K562 (cell line): ENCODE measurements at regions not wholly inside any gene's neighbourhood (a gene's known extent, or its start where the extent isn't known, plus 50 kb on each side); places are given as distances from the start of the nearest gene placed in this dataset.

Source experiments
- ATAC-seq: fragments of 200-7000 bp; cut with Tn5 transposase; 3 replicates; pipeline ENCODE4 v1.9.1; 2020; ENCODE audit warnings: moderate library complexity
- BruUV-seq: library from RNA; stranded (reverse); fragments of 400-500 nt; replicated peaks from 2 replicates; lab custom pipeline; 2021; lab: Mats Ljungman, UMichigan
- CTCF ChIA-PET: fragments of 300-600 bp; formaldehyde crosslinking; extraction: SDS; loops from one replicate; lab custom pipeline; 2021; ENCODE audit warnings: low intra/inter-chr PET ratio; lab: Yijun Ruan, JAX
- POLR2A ChIA-PET: fragments of 300-600, 350-650 bp; sonication (Branson Sonifier 250); formaldehyde crosslinking; extraction: SDS; loops from one replicate; lab custom pipeline; 2021; ENCODE audit warnings: antibody characterized with exemption, inconsistent platforms; lab: Yijun Ruan, JAX
- DNase-seq, 4 experiments: peaks; one replicate each; pipeline versions ENCODE4 v3.0.0 to v3.0.0-alpha.2; 2011 to 2018; ENCODE audit warnings: low spot score in 3 of 4, mixed read lengths in 3 of 4; ENCODE audit errors: extremely low read depth in 1 of 4
- FAIRE-seq: peaks from 2 replicates; lab custom pipeline; 2011; peaks lifted over from hg19 to GRCh38; lab: Jason Lieb, UNC
- H2AFZ ChIP-seq: 2 replicates; pipeline ENCODE4 v1.6.0; 2011; ENCODE audit warnings: low read depth, low read length, control low read depth, inconsistent platforms
- H3K27ac ChIP-seq: fragments of 200-600 bp; 3 replicates; pipeline ENCODE4 v1.8.0; 2011; ENCODE audit warnings: low read depth, mild to moderate bottlenecking, control low read depth, inconsistent platforms, low read length, moderate library complexity, mixed read lengths; ENCODE audit errors: extremely low read depth
- H3K27me3 ChIP-seq, 2 experiments: fragments of 300-600 bp in 1 of 2; 2 replicates in 1 of 2; 3 replicates in 1 of 2; pipeline versions ENCODE4 v1.6.0 to v1.8.0; 2011; ENCODE audit warnings: inconsistent platforms in 2 of 2, low read length in 2 of 2, mild to moderate bottlenecking in 1 of 2, mixed read lengths in 1 of 2, moderate library complexity in 1 of 2; ENCODE audit not compliant: control insufficient read depth in 2 of 2, insufficient read depth in 2 of 2
- H3K36me3 ChIP-seq: fragments of 300-600 bp; 3 replicates; pipeline ENCODE4 v1.8.0; 2011; ENCODE audit warnings: mild to moderate bottlenecking, low read length, inconsistent platforms; ENCODE audit not compliant: control insufficient read depth, insufficient read depth
- H3K4me1 ChIP-seq, 2 experiments: fragments of 200-600 bp in 1 of 2; replicated peaks in 1 of 2; 2 replicates in 1 of 2; 3 replicates in 1 of 2; pipeline versions ENCODE4 v1.5.1 to v1.8.0; 2011; ENCODE audit warnings: inconsistent platforms in 2 of 2, low read length in 2 of 2, mild to moderate bottlenecking in 1 of 2, mixed read lengths in 1 of 2, moderate library complexity in 1 of 2; ENCODE audit not compliant: control insufficient read depth in 2 of 2, insufficient read depth in 2 of 2
- H3K4me2 ChIP-seq: 2 replicates; pipeline ENCODE4 v1.6.1; 2011; ENCODE audit warnings: low read length, control low read depth, inconsistent platforms, mixed read lengths; ENCODE audit not compliant: insufficient read depth
- H3K4me3 ChIP-seq: fragments of 200-600 bp; sonication (generic), shearing (Covaris generic); 2 replicates; pipeline ENCODE4 v1.5.1; 2016; ENCODE audit warnings: control low read depth, inconsistent platforms
- H3K79me2 ChIP-seq: fragments of 200-600 bp; 3 replicates; pipeline ENCODE4 v1.8.0; 2011; ENCODE audit warnings: low read length, inconsistent platforms; ENCODE audit not compliant: control insufficient read depth, insufficient read depth
- H3K9ac ChIP-seq, 2 experiments: 2 replicates each; pipeline versions ENCODE4 v1.6.0 to v1.6.1; 2011; ENCODE audit warnings: low read depth in 2 of 2, low read length in 2 of 2, control low read depth in 1 of 2, inconsistent platforms in 1 of 2, mild to moderate bottlenecking in 1 of 2, mixed read lengths in 1 of 2; ENCODE audit not compliant: insufficient read depth in 1 of 2
- H3K9me1 ChIP-seq: one replicate; pipeline ENCODE4 v1.6.0; 2011; ENCODE audit warnings: inconsistent platforms, mild to moderate bottlenecking, low read length, moderate library complexity; ENCODE audit not compliant: control insufficient read depth, insufficient read depth
- H3K9me3 ChIP-seq: replicated peaks from 2 replicates; pipeline ENCODE4 v1.5.1; 2011; ENCODE audit warnings: low read depth, low read length, inconsistent platforms; ENCODE audit not compliant: control insufficient read depth, insufficient read depth
- H4K20me1 ChIP-seq: replicated peaks from 2 replicates; pipeline ENCODE4 v1.6.1; 2011; ENCODE audit warnings: low read length, inconsistent platforms, mixed read lengths; ENCODE audit not compliant: control insufficient read depth, insufficient read depth
- FOXM1 ChIP-seq, 2 experiments: fragments of 450-650 bp in 1 of 2; sonication (generic) in 1 of 2; formaldehyde crosslinking in 1 of 2; IDR thresholded peaks; 2 replicates each; pipeline versions ENCODE4 v1.6.1 to v1.9.0; 2017 to 2022; ENCODE audit warnings: low read depth in 2 of 2, mild to moderate bottlenecking in 2 of 2, missing genetic modification reagents in 1 of 2, moderate library complexity in 1 of 2
- ZBTB7A ChIP-seq: IDR thresholded peaks from 2 replicates; pipeline ENCODE4 v1.6.1; 2011; ENCODE audit warnings: low read depth, mild to moderate bottlenecking, low read length, moderate library complexity, borderline replicate concordance; ENCODE audit not compliant: control insufficient read depth
- WGBS: fragments of 100-300 bp; shearing (Covaris generic); methylation state at CpG from one replicate; pipeline ENCODE4 v1.1.6; 2016; ENCODE audit warnings: low coverage, mixed read lengths; ENCODE audit not compliant: insufficient coverage; ENCODE audit errors: missing lambda C conversion rate; 5-methylcytosine and 5-hydroxymethylcytosine counted together
- in situ Hi-C: fragments of 300-500 bp; cut with MboI; formaldehyde crosslinking; loops from 4 replicates; pipeline ENCODE4 v1.15.0; 2018; ENCODE audit warnings: inconsistent platforms, mixed read lengths
- intact Hi-C: fragments of 100-400 bp; cut with micrococcal nuclease; formaldehyde crosslinking; loops from 2 replicates; pipeline ENCODE4 v1.14.2; 2022
- TF ChIP-seq, protein P1 (sequence below): fragments of 450-650 bp; conservative IDR thresholded peaks from 2 replicates; pipeline ENCODE4 v1.6.1; 2016; ENCODE audit warnings: missing genetic modification characterization, low read depth, mild to moderate bottlenecking, control low read depth, missing compliant biosample characterization
- TF ChIP-seq, protein P2 (sequence below), 3 experiments: fragments of 200-800 bp in 1 of 3; sonication (Bioruptor generic) in 1 of 3; sonication (generic) in 1 of 3; formaldehyde crosslinking in 1 of 3; IDR thresholded peaks; 2 replicates each; pipeline versions ENCODE4 v1.6.1 to v1.8.0; 2016 to 2022; ENCODE audit warnings: mild to moderate bottlenecking in 2 of 3, missing compliant biosample characterization in 2 of 3, missing genetic modification characterization in 2 of 3, missing genetic modification reagents in 1 of 3
- TF ChIP-seq, protein P3 (sequence below): fragments of 450-650 bp; IDR thresholded peaks from 2 replicates; pipeline ENCODE4 v1.6.1; 2016; ENCODE audit warnings: mild to moderate bottlenecking, moderate library complexity

DNA sequence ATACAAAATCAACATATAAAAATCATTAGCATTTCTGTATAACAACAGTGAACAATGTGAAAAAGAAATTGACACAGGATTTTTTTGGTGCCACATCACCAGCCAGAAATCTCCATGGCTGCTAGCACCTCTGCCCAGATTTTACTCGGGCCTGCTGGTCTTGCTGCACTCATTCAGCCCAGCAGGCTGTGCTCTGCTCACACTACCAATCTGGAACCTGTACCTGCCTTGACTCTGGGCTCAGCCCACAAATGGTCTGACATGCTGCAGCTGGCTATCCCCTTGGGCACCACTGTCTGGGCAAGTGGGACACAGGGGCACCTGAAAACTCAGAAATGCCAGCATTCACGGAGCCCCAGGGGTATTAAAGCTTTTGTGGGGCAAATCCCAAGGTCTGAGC lies 392.5 kb upstream of the NRXN1 start:
- FAIRE-seq (no peak), DNase-seq (no peak), ATAC-seq (no peak)
- ChIA-PET CTCF (no interaction called here), POLR2A (no interaction called here)
- Histone ChIP-seq H3K9me3 (no peaks in the 10 kb centered on the region; the same call in 1 of the 2 replicates), H3K27me3 (no peaks in the 10 kb centered on the region), H2AFZ (no peak overlapping the region), H3K79me2 (no peaks in the 10 kb centered on the region), H3K9me1 (no peaks in the 10 kb centered on the region), H3K4me3 (no peak overlapping the region), H3K4me2 (no peak overlapping the region), H3K4me1 (no peaks in the 10 kb centered on the region), H3K36me3 (no peaks in the 10 kb centered on the region), H4K20me1 (no peaks in the 10 kb centered on the region), H3K27ac (no peak overlapping the region), H3K9ac (no peak overlapping the region)
- in situ Hi-C loops (no loop called here), intact Hi-C loops (no loop called here)
- WGBS = 0% methylated on average over 2 of the region's 2 CpGs
- BruUV-seq = no TSS peak
- TF ChIP-seq, protein P1, sequence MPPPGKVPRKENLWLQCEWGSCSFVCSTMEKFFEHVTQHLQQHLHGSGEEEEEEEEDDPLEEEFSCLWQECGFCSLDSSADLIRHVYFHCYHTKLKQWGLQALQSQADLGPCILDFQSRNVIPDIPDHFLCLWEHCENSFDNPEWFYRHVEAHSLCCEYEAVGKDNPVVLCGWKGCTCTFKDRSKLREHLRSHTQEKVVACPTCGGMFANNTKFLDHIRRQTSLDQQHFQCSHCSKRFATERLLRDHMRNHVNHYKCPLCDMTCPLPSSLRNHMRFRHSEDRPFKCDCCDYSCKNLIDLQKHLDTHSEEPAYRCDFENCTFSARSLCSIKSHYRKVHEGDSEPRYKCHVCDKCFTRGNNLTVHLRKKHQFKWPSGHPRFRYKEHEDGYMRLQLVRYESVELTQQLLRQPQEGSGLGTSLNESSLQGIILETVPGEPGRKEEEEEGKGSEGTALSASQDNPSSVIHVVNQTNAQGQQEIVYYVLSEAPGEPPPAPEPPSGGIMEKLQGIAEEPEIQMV (tag) = no peak
- TF ChIP-seq, protein P2, sequence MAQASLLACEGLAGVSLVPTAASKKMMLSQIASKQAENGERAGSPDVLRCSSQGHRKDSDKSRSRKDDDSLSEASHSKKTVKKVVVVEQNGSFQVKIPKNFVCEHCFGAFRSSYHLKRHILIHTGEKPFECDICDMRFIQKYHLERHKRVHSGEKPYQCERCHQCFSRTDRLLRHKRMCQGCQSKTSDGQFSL (CRISPR knock-in tag; IDR thresholded peaks at IDR 0.05) = no peak
- TF ChIP-seq, protein P2 (tag; IDR thresholded peaks at IDR 0.05) = no peak
- TF ChIP-seq FOXM1 (IDR thresholded peaks at IDR 0.05; ENCODE audit: low read depth) = no peak
- no peak for TF ChIP-seq FOXM1 (CRISPR knock-in tag; IDR thresholded peaks at IDR 0.05; ENCODE audit: low read depth)
- TF ChIP-seq, protein P3, sequence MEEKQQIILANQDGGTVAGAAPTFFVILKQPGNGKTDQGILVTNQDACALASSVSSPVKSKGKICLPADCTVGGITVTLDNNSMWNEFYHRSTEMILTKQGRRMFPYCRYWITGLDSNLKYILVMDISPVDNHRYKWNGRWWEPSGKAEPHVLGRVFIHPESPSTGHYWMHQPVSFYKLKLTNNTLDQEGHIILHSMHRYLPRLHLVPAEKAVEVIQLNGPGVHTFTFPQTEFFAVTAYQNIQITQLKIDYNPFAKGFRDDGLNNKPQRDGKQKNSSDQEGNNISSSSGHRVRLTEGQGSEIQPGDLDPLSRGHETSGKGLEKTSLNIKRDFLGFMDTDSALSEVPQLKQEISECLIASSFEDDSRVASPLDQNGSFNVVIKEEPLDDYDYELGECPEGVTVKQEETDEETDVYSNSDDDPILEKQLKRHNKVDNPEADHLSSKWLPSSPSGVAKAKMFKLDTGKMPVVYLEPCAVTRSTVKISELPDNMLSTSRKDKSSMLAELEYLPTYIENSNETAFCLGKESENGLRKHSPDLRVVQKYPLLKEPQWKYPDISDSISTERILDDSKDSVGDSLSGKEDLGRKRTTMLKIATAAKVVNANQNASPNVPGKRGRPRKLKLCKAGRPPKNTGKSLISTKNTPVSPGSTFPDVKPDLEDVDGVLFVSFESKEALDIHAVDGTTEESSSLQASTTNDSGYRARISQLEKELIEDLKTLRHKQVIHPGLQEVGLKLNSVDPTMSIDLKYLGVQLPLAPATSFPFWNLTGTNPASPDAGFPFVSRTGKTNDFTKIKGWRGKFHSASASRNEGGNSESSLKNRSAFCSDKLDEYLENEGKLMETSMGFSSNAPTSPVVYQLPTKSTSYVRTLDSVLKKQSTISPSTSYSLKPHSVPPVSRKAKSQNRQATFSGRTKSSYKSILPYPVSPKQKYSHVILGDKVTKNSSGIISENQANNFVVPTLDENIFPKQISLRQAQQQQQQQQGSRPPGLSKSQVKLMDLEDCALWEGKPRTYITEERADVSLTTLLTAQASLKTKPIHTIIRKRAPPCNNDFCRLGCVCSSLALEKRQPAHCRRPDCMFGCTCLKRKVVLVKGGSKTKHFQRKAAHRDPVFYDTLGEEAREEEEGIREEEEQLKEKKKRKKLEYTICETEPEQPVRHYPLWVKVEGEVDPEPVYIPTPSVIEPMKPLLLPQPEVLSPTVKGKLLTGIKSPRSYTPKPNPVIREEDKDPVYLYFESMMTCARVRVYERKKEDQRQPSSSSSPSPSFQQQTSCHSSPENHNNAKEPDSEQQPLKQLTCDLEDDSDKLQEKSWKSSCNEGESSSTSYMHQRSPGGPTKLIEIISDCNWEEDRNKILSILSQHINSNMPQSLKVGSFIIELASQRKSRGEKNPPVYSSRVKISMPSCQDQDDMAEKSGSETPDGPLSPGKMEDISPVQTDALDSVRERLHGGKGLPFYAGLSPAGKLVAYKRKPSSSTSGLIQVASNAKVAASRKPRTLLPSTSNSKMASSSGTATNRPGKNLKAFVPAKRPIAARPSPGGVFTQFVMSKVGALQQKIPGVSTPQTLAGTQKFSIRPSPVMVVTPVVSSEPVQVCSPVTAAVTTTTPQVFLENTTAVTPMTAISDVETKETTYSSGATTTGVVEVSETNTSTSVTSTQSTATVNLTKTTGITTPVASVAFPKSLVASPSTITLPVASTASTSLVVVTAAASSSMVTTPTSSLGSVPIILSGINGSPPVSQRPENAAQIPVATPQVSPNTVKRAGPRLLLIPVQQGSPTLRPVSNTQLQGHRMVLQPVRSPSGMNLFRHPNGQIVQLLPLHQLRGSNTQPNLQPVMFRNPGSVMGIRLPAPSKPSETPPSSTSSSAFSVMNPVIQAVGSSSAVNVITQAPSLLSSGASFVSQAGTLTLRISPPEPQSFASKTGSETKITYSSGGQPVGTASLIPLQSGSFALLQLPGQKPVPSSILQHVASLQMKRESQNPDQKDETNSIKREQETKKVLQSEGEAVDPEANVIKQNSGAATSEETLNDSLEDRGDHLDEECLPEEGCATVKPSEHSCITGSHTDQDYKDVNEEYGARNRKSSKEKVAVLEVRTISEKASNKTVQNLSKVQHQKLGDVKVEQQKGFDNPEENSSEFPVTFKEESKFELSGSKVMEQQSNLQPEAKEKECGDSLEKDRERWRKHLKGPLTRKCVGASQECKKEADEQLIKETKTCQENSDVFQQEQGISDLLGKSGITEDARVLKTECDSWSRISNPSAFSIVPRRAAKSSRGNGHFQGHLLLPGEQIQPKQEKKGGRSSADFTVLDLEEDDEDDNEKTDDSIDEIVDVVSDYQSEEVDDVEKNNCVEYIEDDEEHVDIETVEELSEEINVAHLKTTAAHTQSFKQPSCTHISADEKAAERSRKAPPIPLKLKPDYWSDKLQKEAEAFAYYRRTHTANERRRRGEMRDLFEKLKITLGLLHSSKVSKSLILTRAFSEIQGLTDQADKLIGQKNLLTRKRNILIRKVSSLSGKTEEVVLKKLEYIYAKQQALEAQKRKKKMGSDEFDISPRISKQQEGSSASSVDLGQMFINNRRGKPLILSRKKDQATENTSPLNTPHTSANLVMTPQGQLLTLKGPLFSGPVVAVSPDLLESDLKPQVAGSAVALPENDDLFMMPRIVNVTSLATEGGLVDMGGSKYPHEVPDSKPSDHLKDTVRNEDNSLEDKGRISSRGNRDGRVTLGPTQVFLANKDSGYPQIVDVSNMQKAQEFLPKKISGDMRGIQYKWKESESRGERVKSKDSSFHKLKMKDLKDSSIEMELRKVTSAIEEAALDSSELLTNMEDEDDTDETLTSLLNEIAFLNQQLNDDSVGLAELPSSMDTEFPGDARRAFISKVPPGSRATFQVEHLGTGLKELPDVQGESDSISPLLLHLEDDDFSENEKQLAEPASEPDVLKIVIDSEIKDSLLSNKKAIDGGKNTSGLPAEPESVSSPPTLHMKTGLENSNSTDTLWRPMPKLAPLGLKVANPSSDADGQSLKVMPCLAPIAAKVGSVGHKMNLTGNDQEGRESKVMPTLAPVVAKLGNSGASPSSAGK = no peak
- no peak for TF ChIP-seq ZBTB7A
